ENCODE measurements at regions not wholly inside any gene's neighbourhood (a gene's known extent, or its start where the extent isn't known, plus 50 kb on each side); places are given as distances from the start of the nearest gene placed in this dataset.

GRCh38 chr1:209134001-209134400 is 449.5 kb upstream of the CAMK1G start:
- ATAC-seq (ENCODE audit: low FRiP score) (no peak), DNase-seq (ENCODE audit: low spot score) (no peak)
- TF ChIP-seq, protein P1, sequence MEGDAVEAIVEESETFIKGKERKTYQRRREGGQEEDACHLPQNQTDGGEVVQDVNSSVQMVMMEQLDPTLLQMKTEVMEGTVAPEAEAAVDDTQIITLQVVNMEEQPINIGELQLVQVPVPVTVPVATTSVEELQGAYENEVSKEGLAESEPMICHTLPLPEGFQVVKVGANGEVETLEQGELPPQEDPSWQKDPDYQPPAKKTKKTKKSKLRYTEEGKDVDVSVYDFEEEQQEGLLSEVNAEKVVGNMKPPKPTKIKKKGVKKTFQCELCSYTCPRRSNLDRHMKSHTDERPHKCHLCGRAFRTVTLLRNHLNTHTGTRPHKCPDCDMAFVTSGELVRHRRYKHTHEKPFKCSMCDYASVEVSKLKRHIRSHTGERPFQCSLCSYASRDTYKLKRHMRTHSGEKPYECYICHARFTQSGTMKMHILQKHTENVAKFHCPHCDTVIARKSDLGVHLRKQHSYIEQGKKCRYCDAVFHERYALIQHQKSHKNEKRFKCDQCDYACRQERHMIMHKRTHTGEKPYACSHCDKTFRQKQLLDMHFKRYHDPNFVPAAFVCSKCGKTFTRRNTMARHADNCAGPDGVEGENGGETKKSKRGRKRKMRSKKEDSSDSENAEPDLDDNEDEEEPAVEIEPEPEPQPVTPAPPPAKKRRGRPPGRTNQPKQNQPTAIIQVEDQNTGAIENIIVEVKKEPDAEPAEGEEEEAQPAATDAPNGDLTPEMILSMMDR (IDR thresholded peaks at IDR 0.05): no peak

GRCh38 chr1:209143916-209144315 is 439.6 kb upstream of the CAMK1G start:
- DNase-seq (ENCODE audit: low spot score) (no peak), ATAC-seq (ENCODE audit: low FRiP score) (no peak)
- TF ChIP-seq, protein P1 (IDR thresholded peaks at IDR 0.05): no peak

GRCh38 chr1:209150114-209150513 is 433.4 kb upstream of the CAMK1G start:
- TF ChIP-seq, protein P1 (IDR thresholded peaks at IDR 0.05): no peak
- DNase-seq (ENCODE audit: low spot score): no peak
- no peak for ATAC-seq (ENCODE audit: low FRiP score)

- no peak for DNase-seq (ENCODE audit: low spot score)
- no peak for ATAC-seq (ENCODE audit: low FRiP score)
- TF ChIP-seq, protein P1 (IDR thresholded peaks at IDR 0.05): no peak
Observed at GRCh38 chr1:209153411-209153810, 430.1 kb upstream of the CAMK1G start.

DNA sequence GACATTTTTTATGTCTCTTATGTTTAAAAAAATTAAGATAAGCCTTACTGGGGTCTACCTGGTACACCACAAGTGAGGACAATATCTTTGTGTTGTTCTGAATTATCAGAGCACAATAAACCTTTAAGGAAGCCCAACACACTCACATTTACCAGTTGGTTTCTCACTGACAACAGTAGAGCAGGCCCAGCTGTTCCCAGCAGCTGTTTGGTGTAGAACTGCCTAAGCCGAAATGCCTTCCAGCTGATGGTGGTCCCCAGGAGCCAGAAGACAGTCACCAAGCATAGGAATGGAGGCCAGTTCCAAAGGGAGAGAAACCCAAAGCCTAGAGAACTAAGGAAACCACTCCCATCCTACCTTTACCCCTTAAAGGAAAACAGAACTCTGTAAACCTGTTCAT is 428.6 kb upstream of the CAMK1G start:
- ATAC-seq (ENCODE audit: low FRiP score) (no peak), DNase-seq (ENCODE audit: low spot score) (no peak)
- TF ChIP-seq, protein P1 (IDR thresholded peaks at IDR 0.05): no peak

DNA sequence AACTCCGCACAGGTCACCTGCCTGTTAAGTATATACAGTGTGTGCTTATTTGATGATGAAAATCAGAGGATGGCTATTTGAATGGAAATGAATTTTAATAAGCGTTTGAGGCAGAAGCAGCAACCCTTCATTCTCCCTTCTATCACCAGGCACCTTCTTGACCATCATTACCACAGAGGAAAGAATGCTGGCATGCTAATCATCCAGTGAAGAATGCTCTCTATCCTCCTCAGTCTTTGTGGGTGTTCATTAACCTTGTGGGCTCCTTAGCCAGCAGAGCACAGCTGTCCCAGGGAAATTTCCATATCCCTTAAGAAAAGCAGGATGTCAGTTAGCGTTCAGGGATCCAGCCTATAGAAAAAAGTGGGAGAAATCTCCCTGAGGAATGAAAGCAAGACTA is 428.0 kb upstream of the CAMK1G start:
- DNase-seq (ENCODE audit: low spot score) (no peak), ATAC-seq (ENCODE audit: low FRiP score) (no peak)
- TF ChIP-seq, protein P1 (IDR thresholded peaks at IDR 0.05): no peak

DNA sequence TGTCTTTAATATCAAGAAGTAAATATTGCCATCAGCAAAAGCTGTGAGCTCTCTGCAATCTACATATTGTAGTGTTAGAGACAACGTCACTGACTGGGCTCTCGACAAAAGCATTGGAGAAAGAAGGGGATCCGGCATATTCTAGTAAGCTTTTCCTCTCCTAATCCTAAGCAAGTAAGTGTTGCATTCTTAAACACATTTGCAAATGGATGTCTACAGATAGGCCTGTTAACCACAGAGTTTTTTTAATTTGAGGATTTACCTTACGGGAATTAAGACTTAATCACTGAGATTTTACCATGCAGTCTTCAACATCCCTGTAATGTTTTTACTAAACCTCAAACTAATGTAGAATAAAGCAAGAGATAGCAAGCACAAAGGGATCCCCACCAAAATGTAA is 426.5 kb upstream of the CAMK1G start:
- no peak for ATAC-seq (ENCODE audit: low FRiP score)
- no peak for DNase-seq (ENCODE audit: low spot score)
- TF ChIP-seq, protein P1 (IDR thresholded peaks at IDR 0.05): no peak
